Omental fat pad (tissue), 3 donors: ENCODE measurements at regions not wholly inside any gene's neighbourhood (a gene's known extent, or its start where the extent isn't known, plus 50 kb on each side); places are given as distances from the start of the nearest gene placed in this dataset.
A peak's percentile ranks its signal among the peaks of the same experiment; 100 is the strongest.

Experiments
- ATAC-seq: fragments of 150-250 bp; one replicate; pipeline ENCODE4 v1.9.1; 2016; ENCODE audit warnings: mild to moderate bottlenecking, moderate library complexity; ENCODE audit not compliant: low FRiP score
- DNase-seq: peaks from one replicate; pipeline ENCODE4 v3.0.0-alpha.2; 2019; ENCODE audit warnings: low spot score
- CTCF ChIP-seq, 3 donors: fragments of 450-650 bp; IDR thresholded peaks; one replicate each; pipeline ENCODE4 v1.5.1; 2016 to 2017; ENCODE audit warnings: antibody characterized with exemption in 3 of 3, mild to moderate bottlenecking in 3 of 3, moderate library complexity in 2 of 3

- DNase-seq, result no peak
- ATAC-seq, result no peak
- TF ChIP-seq CTCF (IDR thresholded peaks at IDR 0.05), result no peak
These were observed 200.1 kb upstream of the GSE1 start for GRCh38 chr16:85412911-85413520.

- ATAC-seq (no peak), DNase-seq (no peak)
- no peak for TF ChIP-seq CTCF (IDR thresholded peaks at IDR 0.05)
These were observed 199.1 kb upstream of the GSE1 start for GRCh38 chr16:85413691-85414663.

- ATAC-seq (no peak), DNase-seq (no peak)
- no peak for TF ChIP-seq CTCF (IDR thresholded peaks at IDR 0.05)
These were observed 197.7 kb upstream of the GSE1 start for GRCh38 chr16:85415196-85416090.

- DNase-seq (no peak), ATAC-seq (peak; percentile 49)
- TF ChIP-seq CTCF (IDR thresholded peaks at IDR 0.05), result no peak
These were observed 196.7 kb upstream of the GSE1 start for GRCh38 chr16:85416228-85417109.

GRCh38 chr16:85417156-85417860 is 195.8 kb upstream of the GSE1 start:
- DNase-seq, result no peak
- no peak for ATAC-seq
- TF ChIP-seq CTCF (IDR thresholded peaks at IDR 0.05), result no peak
